ENCODE measurements at regions not wholly inside any gene's neighbourhood (a gene's known extent, or its start where the extent isn't known, plus 50 kb on each side); places are given as distances from the start of the nearest gene placed in this dataset.

DNA sequence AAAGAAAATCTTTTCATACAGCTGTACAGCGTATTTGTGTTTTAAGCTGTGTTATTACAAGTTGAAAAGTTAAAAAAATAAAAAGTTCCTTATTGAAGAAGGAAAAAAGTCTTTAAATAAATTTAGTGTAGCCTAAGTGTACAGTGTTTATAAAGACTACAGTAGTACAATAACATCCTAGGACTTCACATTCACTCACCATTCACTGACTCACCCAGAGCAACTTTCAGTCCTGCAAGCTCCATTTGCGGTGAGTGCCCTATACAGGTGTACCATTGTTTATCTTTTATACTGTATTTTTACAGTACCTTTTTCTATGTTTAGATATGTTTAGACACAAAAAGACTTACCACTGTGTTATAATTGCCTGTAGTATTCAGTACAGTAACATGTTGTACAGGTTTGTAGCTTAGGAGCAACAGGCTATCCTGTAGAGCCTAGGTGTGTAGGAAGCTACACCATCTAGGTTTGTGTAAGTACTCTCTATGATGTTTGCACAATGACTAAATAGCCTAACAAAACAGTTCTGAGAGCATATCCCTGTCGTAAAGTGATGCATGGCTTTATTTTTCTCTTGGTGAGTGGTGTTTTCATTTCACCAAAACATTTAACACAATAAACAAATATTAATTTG, 275.2 kb downstream of the DACT1 start:
- Histone ChIP-seq H3K27me3 (no peaks in the 10 kb centered on the region), H3K4me3 (no peak overlapping the region), H3K36me3 (no peaks in the 10 kb centered on the region), H3K4me1 (no peaks in the 10 kb centered on the region), H3K27ac (no peak overlapping the region), H3K9me3 (no peaks in the 10 kb centered on the region)
- 56 to 84% methylated on average over 3 of the region's 3 CpGs for WGBS, 2 donors
- DNase-seq, result no peak
- intact Hi-C loops (cut with DNase I), result no loop called here
- no peak for TF ChIP-seq POLR2A (IDR thresholded peaks at IDR 0.05)
- TF ChIP-seq EP300 (IDR thresholded peaks at IDR 0.05), result no peak
- no peak for TF ChIP-seq POLR2AphosphoS5 (IDR thresholded peaks at IDR 0.05)
- TF ChIP-seq, protein P1, sequence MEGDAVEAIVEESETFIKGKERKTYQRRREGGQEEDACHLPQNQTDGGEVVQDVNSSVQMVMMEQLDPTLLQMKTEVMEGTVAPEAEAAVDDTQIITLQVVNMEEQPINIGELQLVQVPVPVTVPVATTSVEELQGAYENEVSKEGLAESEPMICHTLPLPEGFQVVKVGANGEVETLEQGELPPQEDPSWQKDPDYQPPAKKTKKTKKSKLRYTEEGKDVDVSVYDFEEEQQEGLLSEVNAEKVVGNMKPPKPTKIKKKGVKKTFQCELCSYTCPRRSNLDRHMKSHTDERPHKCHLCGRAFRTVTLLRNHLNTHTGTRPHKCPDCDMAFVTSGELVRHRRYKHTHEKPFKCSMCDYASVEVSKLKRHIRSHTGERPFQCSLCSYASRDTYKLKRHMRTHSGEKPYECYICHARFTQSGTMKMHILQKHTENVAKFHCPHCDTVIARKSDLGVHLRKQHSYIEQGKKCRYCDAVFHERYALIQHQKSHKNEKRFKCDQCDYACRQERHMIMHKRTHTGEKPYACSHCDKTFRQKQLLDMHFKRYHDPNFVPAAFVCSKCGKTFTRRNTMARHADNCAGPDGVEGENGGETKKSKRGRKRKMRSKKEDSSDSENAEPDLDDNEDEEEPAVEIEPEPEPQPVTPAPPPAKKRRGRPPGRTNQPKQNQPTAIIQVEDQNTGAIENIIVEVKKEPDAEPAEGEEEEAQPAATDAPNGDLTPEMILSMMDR (IDR thresholded peaks at IDR 0.05), result no peak

DNA sequence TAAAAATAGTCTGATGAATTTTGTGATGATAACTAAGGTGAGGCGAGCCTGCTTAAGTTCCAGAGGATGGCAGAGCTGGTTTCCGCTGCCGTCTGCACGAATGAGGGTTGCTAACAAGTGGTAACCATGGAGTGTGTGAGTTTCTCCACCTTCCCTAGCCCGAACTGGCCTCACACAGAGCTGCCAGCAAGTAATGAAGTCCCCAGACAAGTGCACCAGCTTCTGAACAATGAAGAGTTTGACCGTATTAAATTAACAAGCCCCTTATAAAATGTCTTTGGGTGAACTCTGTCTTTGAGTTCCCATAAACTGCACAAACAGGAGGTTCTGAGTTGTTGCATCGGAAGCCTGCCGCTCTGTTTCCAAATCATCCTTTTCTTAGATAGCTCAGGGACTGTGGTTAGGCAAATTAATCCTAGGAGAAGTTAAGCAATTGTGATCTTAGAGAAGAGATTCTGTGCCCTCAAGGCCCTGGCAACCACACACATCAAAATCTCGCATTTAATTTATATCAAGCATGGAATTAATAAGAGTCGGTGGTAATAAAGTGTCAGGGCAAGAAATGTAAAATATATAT, 274.1 kb upstream of the DAAM1 start:
- intact Hi-C loops (cut with DNase I), result no loop called here
- DNase-seq, result no peak
- no peaks in the 10 kb centered on the region for H3K36me3 ChIP-seq
- 89 to 92% methylated on average over 10 of the region's 10 CpGs for WGBS, 2 donors
- no peaks in the 10 kb centered on the region for H3K9me3 ChIP-seq
- no peak overlapping the region for H3K27ac ChIP-seq
- no peaks in the 10 kb centered on the region for H3K4me1 ChIP-seq
- TF ChIP-seq POLR2A (IDR thresholded peaks at IDR 0.05) (no peak), POLR2AphosphoS5 (IDR thresholded peaks at IDR 0.05) (no peak), EP300 (IDR thresholded peaks at IDR 0.05) (no peak)
- TF ChIP-seq, protein P1 (IDR thresholded peaks at IDR 0.05), result no peak
- H3K4me3 ChIP-seq, result no peak overlapping the region
- H3K27me3 ChIP-seq, result no peaks in the 10 kb centered on the region

DNA sequence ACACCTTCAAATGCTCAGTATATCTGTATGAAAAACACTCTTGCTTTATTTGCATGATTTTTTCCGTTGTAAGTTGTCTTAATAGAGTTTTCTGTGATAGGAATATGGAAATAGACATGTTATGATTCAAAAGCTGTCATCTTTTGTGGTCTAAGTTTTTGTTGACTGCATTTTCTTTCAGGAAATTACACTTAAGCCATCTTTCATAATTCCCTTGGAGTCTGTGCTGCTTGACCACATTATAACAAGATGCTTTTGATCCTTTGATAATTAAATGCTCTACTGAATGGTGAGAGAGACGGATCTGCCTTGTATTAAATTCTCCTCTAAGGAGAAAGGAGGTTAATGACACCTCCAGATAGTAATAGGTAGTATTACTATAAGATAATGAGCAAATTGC, 272.8 kb upstream of the DAAM1 start:
- DNase-seq, result no peak
- Histone ChIP-seq H3K36me3 (no peaks in the 10 kb centered on the region), H3K4me1 (no peaks in the 10 kb centered on the region), H3K9me3 (no peaks in the 10 kb centered on the region), H3K4me3 (no peak overlapping the region), H3K27ac (no peak overlapping the region), H3K27me3 (no peaks in the 10 kb centered on the region)
- WGBS, 2 donors, result 82 to 90% methylated on average over 2 of the region's 2 CpGs
- TF ChIP-seq POLR2AphosphoS5 (IDR thresholded peaks at IDR 0.05) (no peak), EP300 (IDR thresholded peaks at IDR 0.05) (no peak), POLR2A (IDR thresholded peaks at IDR 0.05) (no peak)
- TF ChIP-seq, protein P1 (IDR thresholded peaks at IDR 0.05), result no peak
- intact Hi-C loops (cut with DNase I), result no loop called here

DNA sequence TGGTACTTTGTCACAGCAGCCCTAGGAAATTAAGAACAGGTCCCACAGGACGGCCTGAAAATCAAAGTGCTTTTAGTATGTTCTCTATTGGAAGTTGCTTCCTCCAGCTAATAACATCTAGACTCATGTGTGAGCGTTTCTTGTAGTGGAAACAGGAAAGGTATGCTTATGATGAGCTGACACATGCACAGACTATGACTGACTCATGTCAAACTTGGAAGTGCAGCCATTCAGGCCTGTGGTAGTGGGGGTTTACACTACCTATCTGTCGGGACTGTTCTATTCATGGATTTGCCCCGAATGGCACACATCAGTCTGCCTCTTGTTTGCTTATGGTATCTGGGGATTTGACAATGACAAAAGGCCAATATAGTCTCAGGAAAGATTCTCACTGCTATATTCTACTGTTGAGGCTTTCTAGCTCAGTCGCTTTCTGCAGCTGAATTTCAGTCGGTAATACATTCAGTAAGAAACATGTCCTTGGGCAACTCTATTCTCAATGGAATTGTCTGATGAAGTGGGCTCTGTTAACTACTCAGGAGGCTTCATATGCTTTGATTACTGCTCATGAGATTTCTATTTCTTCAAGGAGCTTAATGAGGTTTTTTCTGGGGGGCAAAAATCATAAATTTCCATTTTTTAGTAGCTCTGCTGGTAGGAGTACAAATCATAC, 270.3 kb upstream of the DAAM1 start:
- H3K9me3 ChIP-seq, result no peaks in the 10 kb centered on the region
- H3K4me3 ChIP-seq, result no peak overlapping the region
- H3K27ac ChIP-seq, result no peak overlapping the region
- H3K36me3 ChIP-seq, result no peaks in the 10 kb centered on the region
- TF ChIP-seq EP300 (IDR thresholded peaks at IDR 0.05) (no peak), POLR2AphosphoS5 (IDR thresholded peaks at IDR 0.05) (no peak), POLR2A (IDR thresholded peaks at IDR 0.05) (no peak)
- TF ChIP-seq, protein P1 (IDR thresholded peaks at IDR 0.05), result no peak
- H3K27me3 ChIP-seq, result no peaks in the 10 kb centered on the region
- intact Hi-C loops (cut with DNase I), result no loop called here
- no peak for DNase-seq
- no peaks in the 10 kb centered on the region for H3K4me1 ChIP-seq
- WGBS, 2 donors, result 94% methylated on average over 6 of the region's 6 CpGs
